HEK293T (cell line): ENCODE measurements at regions not wholly inside any gene's neighbourhood (a gene's known extent, or its start where the extent isn't known, plus 50 kb on each side); places are given as distances from the start of the nearest gene placed in this dataset.
A peak's percentile ranks its signal among the peaks of the same experiment; 100 is the strongest.

Source experiments
- CTCF ChIA-PET: fragments of 350-600 bp; formaldehyde crosslinking; extraction: SDS; loops from one replicate; lab custom pipeline; 2021; ENCODE audit warnings: antibody characterized with exemption, inconsistent platforms; lab: Yijun Ruan, JAX
- POLR2A ChIA-PET: fragments of 350-600 bp; formaldehyde crosslinking; extraction: SDS; loops from one replicate; lab custom pipeline; 2020; ENCODE audit warnings: antibody characterized with exemption, inconsistent platforms; lab: Yijun Ruan, JAX
- DNase-seq: peaks from one replicate; pipeline ENCODE4 v3.0.0; 2012; ENCODE audit warnings: mixed read lengths; ENCODE audit errors: extremely low spot score
- ARNT ChIP-seq: fragments of 450-650 bp; IDR thresholded peaks from 2 replicates; pipeline ENCODE4 v1.6.1; 2017; ENCODE audit warnings: mild to moderate bottlenecking
- BHLHE40 ChIP-seq: fragments of 450-650 bp; IDR thresholded peaks from 2 replicates; pipeline ENCODE4 v1.6.1; 2016; ENCODE audit warnings: mild to moderate bottlenecking, moderate library complexity, borderline replicate concordance
- CTBP1 ChIP-seq: fragments of 450-650 bp; IDR thresholded peaks from 2 replicates; pipeline ENCODE4 v1.6.1; 2016; ENCODE audit warnings: borderline replicate concordance
- ELF4 ChIP-seq: fragments of 450-650 bp; IDR thresholded peaks from 2 replicates; pipeline ENCODE4 v1.6.1; 2017; ENCODE audit warnings: antibody characterized with exemption
- FOXA1 ChIP-seq: fragments of 450-650 bp; IDR thresholded peaks from 2 replicates; pipeline ENCODE4 v1.6.1; 2016; ENCODE audit warnings: mild to moderate bottlenecking
- FOXK2 ChIP-seq: fragments of 450-650 bp; IDR thresholded peaks from 2 replicates; pipeline ENCODE4 v1.6.1; 2016; ENCODE audit warnings: mild to moderate bottlenecking
- FOXM1 ChIP-seq: fragments of 450-650 bp; IDR thresholded peaks from 2 replicates; pipeline ENCODE4 v1.6.1; 2017; ENCODE audit warnings: mild to moderate bottlenecking, borderline replicate concordance
- HDGF ChIP-seq: fragments of 450-650 bp; IDR thresholded peaks from 2 replicates; pipeline ENCODE4 v1.6.1; 2017; ENCODE audit warnings: antibody characterized with exemption, borderline replicate concordance
- L3MBTL2 ChIP-seq: fragments of 450-650 bp; conservative IDR thresholded peaks from 2 replicates; pipeline ENCODE4 v1.6.1; 2016; ENCODE audit warnings: mild to moderate bottlenecking
- LEF1 ChIP-seq: fragments of 450-650 bp; IDR thresholded peaks from 2 replicates; pipeline ENCODE4 v1.6.1; 2017; ENCODE audit warnings: mild to moderate bottlenecking, borderline replicate concordance
- NFRKB ChIP-seq: fragments of 450-650 bp; IDR thresholded peaks from 2 replicates; pipeline ENCODE4 v1.6.1; 2016; ENCODE audit warnings: mild to moderate bottlenecking, moderate library complexity
- PKNOX1 ChIP-seq: fragments of 450-650 bp; IDR thresholded peaks from 2 replicates; pipeline ENCODE4 v1.6.1; 2016
- SP1 ChIP-seq: fragments of 450-650 bp; IDR thresholded peaks from 2 replicates; pipeline ENCODE4 v1.6.1; 2017
- SUZ12 ChIP-seq: fragments of 450-650 bp; IDR thresholded peaks from 2 replicates; pipeline ENCODE4 v1.6.1; 2016; ENCODE audit warnings: mild to moderate bottlenecking
- TARDBP ChIP-seq: fragments of 450-650 bp; IDR thresholded peaks from 2 replicates; pipeline ENCODE4 v1.6.1; 2016
- ZNF384 ChIP-seq: fragments of 450-650 bp; IDR thresholded peaks from 2 replicates; pipeline ENCODE4 v1.6.1; 2016

GRCh38 chr9:85130260-85130659, 460.7 kb downstream of the NTRK2 start:
- CTCF ChIA-PET = no interaction called here
- TF ChIP-seq CTBP1 = no peak
- no peak for TF ChIP-seq FOXA1
- TF ChIP-seq FOXK2 = no peak
- no peak for TF ChIP-seq PKNOX1
- POLR2A ChIA-PET = no interaction called here
- no peak for DNase-seq

GRCh38 chr9:85129514-85129913, 460.0 kb downstream of the NTRK2 start:
- DNase-seq = no peak
- no peak for TF ChIP-seq FOXA1
- TF ChIP-seq BHLHE40 = no peak
- no peak for TF ChIP-seq NFRKB
- no peak for TF ChIP-seq HDGF
- no peak for TF ChIP-seq SP1
- no peak for TF ChIP-seq ZNF384
- no peak for TF ChIP-seq PKNOX1
- no peak for TF ChIP-seq ARNT
- ChIA-PET CTCF (no interaction called here), POLR2A (no interaction called here)

- ChIA-PET CTCF (interaction anchor here (0.7 kb wide), 1 partner anchor 733 kb away, joined by 3 read pairs; no protein-coding TSS in a partner anchor), POLR2A (no interaction called here)
- TF ChIP-seq FOXA1 (no peak), CTBP1 (no peak), NFRKB (no peak), FOXM1 (no peak)
- no peak for DNase-seq
These were observed 449.6 kb downstream of the NTRK2 start for GRCh38 chr9:85118990-85119755.

- ChIA-PET CTCF (no interaction called here), POLR2A (no interaction called here)
- DNase-seq = no peak
- TF ChIP-seq PKNOX1 (peak; percentile 50; the same call in 1 of the 2 replicates), LEF1 (no peak)
These were observed 448.3 kb downstream of the NTRK2 start for GRCh38 chr9:85117831-85118230.

- POLR2A ChIA-PET = no interaction called here
- TF ChIP-seq FOXK2 (no peak), TARDBP (no peak), SP1 (no peak), ELF4 (no peak), ZNF384 (no peak), HDGF (no peak), BHLHE40 (no peak), PKNOX1 (no peak), SUZ12 (no peak), LEF1 (no peak), FOXM1 (no peak), NFRKB (no peak), CTBP1 (no peak), L3MBTL2 (no peak), ARNT (no peak), FOXA1 (no peak)
- CTCF ChIA-PET = no interaction called here
- no peak for DNase-seq
These were observed 445.9 kb downstream of the NTRK2 start for GRCh38 chr9:85115473-85115872.

- TF ChIP-seq SP1 (no peak), ELF4 (no peak), ZNF384 (no peak), ARNT (no peak), CTBP1 (no peak), L3MBTL2 (no peak), BHLHE40 (no peak), HDGF (no peak), NFRKB (no peak), FOXK2 (no peak), TARDBP (no peak), FOXM1 (no peak)
- POLR2A ChIA-PET = no interaction called here
These were observed 445.3 kb downstream of the NTRK2 start for GRCh38 chr9:85114799-85115198.

More at GRCh38 chr9:85114799-85115198, 445.3 kb downstream of the NTRK2 start:
- CTCF ChIA-PET = no interaction called here
- DNase-seq = no peak
